CD4-positive, alpha-beta T cell treated with Interferon alpha-2 for 1 hour (primary cell): ENCODE measurements at regions not wholly inside any gene's neighbourhood (a gene's known extent, or its start where the extent isn't known, plus 50 kb on each side); places are given as distances from the start of the nearest gene placed in this dataset.

Experiments used
- DNase-seq, 2 donors: peaks; one replicate each; pipeline ENCODE4 v3.0.0-alpha.2; 2020 to 2022

DNA sequence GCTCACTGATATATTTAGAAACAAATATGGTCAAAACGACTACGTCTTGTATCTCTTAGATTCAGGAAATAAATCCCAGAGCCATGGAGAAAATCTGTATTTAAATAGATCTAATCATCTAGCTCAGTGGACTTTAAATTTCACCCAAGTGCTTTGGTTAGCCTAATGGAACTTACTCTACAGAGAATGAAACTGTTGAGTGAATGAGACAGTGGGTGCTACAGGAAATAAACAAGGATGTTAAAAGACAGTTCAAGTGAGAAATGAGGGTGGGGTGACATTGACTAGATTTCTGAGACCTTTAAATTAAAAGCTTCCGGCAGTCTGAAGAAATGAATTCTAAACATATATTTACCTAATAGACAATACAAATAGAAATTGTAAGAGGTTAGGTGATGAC, 2197.0 kb downstream of the ARAP2 start:
- no peak for DNase-seq

DNA sequence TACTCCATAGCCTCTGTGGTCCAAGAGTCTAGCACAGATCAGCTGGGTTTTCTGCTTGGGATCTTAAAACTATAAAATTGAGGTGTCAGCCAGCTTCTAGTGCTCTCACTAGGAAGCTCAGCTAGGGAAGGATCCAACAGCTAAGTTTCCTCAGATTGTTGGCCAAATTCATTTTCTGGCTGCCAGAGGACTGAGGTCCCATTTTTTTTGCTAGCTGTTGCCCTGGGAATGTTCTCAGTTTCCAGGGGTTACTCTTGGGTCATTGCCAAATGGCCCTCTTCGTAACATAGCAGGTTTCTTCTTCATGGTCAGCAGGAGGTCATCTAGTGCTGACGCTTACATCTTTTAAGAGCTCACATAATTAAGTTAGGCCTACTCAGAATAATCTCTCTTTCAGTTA, 2178.2 kb downstream of the ARAP2 start:
- no peak for DNase-seq

DNA sequence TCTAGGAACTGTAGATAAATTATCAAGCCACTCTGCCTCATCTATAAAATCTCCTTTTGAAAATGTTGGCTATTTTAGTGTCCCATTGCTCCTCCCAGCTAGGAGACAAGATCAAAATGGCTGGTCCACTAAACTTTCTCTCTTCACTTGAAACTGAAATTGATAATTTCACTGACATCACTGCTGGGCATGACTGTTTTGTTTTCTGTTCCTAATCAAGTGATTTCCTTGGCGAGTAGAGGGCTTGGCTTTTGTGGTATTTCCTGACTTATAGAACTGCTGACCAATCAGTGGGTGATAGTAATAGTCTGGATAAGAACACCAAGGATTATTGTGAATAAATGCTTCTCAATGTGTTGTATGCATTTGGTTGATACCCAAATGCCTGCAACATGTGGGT, 2152.9 kb downstream of the ARAP2 start:
- DNase-seq = no peak

DNA sequence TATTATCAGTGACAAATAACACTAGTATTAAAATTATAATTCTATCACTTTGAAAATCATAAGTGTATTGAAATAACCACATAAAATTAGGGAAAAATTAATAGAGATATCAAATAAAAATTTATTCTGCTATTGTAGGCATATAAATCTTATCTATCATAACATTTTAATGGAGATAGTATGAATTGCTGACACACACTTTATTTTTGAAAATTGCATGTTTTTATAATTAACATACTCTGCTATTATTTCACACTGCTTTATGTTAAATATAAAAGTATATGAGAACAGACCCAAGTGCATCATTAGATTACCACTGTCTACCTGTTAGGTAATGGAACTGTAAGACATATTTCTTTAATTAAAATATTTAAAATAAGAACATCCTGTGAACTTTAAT, 2150.2 kb downstream of the ARAP2 start:
- no peak for DNase-seq

DNA sequence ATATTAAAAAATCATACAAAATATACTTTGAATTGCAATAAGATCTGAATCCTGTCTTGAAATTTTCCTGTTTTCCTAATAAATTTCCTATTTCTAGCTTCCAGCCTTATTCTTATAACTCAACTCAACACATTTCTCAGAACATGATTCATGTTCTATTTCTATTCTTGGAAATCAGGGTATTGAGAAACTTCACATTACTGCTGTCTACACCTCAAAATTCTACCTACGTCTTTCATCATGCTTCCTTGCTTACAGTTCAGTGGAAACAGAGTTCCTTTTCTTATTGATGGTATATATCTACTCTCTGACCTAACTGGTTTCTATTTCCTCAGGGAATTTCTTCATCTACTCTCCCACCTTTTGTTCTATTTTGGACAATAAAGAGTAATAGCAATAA, 2139.0 kb downstream of the ARAP2 start:
- no peak for DNase-seq

DNA sequence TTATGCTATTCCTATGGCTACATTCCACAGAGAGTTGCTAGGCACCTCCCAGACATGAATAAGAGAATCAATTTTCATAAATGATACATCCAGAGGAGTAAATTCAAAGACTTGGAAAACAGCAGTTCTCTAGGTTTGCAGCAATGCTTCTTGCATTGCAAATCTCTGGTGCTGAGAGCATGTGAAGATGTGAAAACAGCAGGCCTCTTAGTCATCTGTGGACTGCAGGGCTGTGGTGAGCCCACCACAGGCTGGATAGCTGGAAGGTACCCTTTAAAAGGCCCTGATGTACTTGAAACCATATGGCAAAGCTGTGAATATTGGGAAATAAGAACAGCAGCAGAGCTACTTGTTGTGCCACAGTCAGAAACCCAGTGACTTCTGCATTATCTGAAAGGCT, 2135.9 kb downstream of the ARAP2 start:
- DNase-seq = no peak

DNA sequence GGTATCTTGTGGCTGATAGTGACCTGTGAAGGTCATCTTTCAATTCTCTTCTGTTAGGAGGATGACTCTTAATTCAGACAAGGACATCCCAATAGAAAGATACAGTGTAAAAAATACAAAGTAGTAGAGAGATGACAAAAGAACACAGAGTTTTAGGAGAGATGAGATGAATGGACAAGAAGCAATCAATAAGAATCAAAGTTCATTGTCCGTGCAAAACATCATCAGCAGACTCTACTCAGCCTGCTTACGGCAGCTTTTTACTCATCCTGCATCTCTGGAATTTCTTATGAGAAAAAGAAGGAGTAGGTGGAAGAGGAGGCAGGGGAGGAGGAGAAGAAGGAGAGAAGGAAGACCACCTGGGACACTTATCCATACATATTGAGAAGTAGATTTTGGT, 2131.7 kb downstream of the ARAP2 start:
- DNase-seq = no peak

DNA sequence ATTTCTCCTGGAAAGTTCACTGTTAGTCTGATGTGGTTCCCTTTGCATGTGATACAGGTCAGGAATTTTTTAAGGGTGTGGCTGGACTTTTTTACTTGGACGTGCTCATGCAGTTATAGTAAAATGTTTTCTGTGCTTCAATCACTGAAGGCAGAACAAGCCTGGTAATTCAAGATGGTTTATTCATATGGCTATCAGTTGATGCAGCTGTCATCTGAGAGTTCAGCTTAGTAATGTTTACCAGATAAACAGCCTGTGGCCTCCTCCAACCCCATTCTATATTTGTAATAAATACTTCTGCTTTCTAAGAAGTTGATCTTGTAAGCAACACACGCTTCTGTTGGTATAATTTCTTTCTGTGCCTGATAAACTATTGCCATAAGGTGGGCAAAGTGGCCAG, 2105.9 kb downstream of the ARAP2 start:
- DNase-seq = no peak

DNA sequence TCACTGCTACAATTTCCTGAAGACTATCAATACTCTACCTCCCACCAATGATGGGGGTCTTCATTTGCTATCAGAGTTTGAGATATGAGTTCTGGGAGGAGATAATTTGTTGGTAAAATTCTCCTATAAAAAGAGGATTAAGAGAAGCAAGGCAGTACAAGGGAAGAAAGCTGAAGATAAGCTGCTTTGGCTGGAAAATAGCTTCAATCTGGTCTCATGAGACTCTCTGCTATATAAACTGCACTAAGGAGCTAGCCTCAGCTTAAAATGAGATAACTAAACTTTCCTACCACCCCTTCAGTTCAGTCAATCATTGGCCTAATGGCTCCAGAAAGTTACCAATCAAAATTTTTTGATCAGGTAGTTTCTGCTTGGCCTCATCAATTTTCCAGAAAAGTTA, 2105.0 kb downstream of the ARAP2 start:
- no peak for DNase-seq

DNA sequence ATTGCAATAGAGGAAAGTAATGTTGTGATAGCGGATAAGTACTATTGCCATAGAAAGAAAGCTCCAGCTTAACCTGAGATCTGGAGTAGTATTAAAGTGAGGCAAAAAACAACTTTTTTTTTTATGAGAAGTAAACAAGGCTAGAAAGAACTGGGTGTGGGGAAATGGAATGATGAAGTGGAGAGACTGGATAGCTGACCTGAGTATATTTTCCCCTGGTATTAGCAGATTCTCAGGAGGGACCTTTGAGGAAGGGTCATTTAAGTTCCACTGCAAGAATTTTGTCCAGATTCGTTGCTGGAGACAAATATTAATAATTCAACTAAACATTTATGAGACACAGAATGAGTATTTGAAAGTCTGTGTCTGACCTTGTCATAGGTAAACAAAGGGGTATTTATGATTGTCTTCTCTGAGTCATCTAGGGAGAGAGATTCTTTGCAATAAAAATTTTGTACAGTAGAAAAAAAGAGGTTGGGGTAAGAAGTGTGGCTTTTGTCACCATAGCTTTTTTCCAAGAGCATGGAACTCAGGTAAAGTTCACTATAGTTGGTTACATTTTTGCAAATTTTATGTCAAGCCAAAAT, 2095.9 kb downstream of the ARAP2 start:
- DNase-seq = no peak

DNA sequence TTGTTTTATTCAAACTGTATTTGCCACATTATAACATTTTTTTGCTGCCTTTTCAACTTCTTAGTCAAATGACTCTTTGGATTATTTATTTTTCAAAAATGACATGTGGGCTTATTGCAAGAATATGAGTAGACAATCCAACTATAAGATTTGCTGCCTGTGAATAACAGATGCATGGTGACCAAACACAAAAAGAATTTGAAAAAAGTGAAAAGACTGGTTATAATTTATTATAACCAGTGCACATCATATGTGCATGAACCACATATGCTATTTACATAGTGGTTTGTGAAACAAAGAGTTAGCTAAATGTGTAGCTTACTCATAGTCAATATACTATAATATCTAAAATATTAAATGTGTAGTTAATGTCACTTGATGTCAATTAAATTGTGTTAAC, 2086.8 kb downstream of the ARAP2 start:
- no peak for DNase-seq

DNA sequence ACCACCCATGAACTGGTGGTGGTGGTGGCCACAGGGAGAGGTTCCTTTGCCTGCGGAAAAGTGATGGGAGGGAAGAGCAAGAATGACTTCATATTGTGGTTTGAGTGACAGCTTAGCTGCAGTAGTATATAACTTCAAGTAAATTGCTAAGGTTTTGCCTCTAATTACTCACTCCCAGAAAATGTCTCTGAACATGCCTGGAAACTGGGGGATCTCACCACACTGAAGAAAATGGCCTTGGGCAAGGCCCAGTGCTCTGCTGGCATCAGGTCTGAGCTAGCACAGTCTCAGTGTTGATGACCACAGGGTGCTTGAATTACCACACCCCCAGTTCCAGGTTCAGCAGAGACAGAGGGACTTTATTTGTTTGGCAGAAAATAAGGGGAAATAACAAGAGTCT, 2085.4 kb downstream of the ARAP2 start:
- no peak for DNase-seq

DNA sequence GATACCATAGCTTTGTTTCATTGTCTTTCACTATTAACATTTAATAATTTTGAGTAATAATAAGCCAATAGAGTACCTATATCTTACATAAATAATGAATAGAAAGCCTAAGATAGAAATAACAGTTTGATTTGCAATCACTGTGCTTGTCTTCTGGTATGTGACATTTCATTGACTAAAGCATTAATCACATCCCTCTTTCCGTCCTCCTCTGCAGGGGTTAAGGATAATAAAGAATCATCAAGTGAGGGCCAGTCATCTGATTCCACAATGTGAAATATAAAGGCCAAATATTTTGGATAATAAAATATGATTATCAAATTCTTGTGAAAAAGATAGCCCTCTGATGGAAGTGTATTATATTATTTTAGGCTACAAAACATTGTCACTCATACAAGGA, 2073.4 kb downstream of the ARAP2 start:
- DNase-seq = no peak

DNA sequence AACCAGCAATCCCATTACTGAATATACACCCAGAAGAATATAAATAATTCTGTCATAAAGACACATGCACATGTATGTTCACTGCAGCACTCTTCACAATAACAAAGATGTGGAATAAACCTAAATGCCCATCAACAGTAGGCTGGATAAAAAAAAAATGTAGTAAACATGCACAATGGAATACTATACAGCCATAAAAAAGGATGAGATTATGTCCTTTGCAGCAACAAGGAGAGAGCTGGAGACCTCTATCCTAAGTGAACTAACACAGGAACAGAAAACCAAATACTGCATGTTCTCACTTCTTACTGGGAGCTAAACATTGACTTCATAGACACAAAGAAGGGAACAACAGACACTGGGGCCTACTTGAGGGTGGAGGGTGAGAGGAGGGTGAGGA, 2067.7 kb downstream of the ARAP2 start:
- no peak for DNase-seq

DNA sequence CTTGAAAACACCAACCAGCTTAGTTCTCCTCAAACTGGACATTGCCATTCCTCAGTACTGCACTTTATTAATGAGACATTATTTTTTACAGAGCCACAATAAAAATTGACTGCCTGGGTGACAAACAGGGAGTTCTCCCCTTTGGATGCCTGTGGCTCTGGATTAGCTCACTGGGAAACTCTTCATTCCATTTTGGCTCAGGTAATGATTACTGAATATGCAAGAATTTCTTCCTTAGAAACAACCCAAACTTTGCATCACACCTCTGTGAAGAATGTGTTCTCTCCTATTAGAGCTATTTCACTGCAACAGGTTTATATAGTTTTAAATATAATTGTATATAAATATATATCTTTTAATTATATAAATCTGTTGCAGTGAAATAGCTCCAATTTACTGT, 2065.8 kb downstream of the ARAP2 start:
- DNase-seq = no peak

DNA sequence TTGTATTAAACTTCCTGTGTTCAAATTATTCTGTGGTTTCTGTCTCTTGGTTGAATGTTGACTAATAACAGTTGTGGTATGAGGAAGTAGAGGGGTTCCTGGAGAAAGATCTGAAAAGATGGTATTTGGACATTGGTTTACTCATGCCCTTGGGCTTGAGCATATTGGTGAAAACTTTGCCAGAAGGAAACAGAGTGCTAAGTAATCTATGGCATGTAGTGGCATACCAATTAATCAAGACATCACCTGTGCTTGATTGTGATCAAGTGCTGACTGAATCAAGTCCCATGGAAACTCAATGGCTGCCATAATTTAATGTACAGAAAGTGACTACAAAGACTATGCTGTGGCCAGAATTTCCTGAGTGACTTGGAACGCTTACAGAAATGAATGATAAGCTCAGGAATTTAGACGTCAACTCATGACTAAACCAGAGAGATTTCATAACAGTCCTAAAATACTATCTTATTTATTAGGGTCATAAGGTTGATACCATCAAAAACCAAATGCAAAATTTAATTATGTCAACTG, 2062.9 kb downstream of the ARAP2 start:
- DNase-seq = no peak

DNA sequence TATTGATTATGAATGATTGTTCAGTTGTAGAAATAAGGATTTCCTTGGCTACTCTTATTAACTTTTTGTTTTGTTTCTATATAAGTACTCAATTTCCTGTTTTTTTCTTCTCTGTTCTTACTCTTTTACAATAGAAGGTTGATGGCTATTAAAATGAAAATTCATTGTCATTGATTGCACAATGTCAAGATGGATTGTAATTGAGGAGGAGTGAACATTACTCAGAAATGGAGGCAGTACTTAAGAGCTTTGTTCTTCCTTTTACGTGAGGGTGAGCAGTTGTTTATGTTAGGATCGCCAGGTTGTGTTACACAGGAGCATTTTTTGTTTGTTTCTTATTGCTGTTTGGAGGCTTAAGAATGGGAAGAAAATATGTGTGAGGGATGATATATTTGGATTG, 2062.4 kb downstream of the ARAP2 start:
- DNase-seq = no peak

DNA sequence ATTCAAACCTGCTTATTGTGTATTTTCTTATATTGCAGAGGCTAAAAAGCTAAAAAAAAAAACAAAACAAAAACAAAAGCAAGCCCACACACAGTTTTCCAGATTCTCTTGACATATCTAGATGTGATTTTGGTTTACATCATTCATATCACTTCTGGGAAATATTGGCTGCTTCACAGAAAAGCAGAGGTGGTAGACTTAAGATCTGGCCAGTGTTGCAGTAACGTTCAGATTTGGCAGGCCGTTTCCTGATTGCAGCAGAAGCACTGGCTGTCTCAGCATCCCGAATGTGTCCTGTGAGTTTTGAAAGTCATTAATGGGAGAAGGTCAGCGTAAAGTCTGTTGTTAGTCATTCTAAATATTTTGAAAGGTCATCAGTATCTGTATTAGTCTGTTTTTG, 2062.0 kb downstream of the ARAP2 start:
- no peak for DNase-seq

DNA sequence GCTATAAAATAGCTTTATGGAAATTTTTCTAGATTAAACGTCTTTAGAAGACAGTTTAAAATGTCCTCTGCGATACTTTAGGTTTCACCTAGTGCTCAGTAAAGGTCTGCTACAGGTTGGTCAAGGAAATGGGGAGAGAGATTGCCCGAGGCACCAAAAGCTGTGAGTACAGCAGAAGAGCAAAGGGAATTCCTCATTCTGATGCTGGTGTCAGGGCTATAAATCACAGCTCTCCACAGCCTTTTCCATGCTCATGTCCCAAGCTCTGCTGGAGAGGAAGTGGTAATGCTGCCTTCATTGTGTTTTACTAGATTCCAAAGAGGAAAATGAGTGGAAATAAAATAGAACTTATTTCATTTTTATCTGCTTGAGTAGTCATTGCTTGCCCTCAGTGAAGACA, 2060.4 kb downstream of the ARAP2 start:
- DNase-seq = no peak

DNA sequence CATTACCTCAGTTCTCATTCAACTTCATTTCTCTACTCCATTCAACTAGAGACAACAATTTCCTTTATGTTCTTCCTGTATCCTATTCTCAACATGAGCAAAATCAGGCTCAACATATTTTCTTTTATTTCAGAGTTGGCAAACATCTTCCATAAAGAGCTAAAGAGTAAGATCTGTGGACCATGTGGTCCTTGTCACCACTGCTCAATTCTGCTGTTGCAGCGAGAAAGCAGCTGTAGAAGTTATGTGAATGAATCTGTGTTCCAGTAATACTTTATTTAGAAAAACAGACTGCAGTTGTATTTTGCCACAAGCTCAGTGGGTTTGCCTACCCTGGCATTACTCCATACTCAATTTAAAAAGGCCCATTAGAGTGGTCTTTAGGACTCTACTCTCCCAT, 2057.3 kb downstream of the ARAP2 start:
- DNase-seq = no peak

DNA sequence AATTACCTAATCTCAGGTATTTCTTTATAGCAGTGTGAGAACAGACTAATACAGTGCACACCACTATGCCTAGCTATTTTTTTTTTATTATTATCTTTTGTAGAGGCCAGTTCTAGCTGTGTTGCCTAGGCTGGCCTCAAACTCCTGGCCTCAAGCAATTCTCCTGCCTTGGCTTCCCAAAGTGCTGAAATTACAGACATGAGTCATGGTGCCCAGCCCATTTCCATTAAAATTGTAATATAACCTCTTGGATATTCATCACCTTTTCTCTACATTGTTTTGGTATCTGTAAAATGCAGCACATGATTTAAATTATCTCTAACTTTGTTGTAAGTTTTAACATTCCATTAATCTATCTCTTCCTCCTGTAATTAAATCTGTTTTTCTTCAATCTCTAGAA, 2052.9 kb downstream of the ARAP2 start:
- DNase-seq = no peak

DNA sequence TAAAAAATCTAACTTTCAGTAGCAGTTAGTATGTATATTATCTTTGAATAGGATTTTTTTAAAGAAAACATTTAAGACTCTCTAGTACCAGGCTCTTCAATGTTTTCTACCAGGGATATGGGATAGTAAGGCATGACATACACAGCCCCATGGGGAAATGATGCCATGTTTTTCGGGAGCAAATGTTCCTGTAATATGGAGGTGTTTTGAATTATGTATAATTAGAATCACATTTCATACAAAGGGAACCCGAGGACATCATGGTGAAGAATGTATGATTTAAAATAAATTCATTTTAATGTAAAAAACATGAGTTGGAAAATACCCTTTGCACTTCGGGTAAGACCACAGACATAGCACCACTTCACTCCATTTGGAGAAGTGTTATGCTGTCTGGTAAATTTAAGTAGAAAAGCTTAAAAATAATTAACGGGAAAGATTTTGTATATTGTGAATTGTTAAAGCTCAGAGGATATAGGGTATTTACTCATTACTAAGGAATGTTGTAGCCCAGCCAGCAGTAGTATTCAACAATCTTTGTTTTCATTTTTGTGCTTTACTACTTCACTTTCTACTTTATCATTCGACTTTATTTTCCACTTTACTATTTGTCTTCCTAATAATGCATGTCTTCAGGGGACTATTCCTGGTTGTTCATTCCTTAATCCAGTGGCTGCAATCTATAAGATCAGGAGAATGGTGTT, 2050.7 kb downstream of the ARAP2 start:
- no peak for DNase-seq

DNA sequence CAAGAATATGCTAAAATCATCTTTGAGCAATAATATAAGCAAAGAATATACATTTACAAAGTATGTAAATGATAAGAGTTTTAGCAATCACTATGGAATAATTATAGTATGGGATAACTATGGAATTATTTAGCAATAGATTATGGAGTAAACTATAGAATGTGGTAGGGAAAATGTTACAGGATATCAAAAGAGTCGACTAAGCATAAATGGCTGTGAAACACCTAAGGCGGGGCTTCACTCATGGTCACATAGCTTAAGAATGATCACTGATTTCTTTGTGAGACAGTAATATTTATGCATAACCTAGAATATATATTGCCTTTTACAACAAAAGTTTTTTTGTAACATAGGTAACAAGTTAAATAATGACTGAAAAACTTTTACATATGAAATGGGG, 2049.7 kb downstream of the ARAP2 start:
- no peak for DNase-seq

DNA sequence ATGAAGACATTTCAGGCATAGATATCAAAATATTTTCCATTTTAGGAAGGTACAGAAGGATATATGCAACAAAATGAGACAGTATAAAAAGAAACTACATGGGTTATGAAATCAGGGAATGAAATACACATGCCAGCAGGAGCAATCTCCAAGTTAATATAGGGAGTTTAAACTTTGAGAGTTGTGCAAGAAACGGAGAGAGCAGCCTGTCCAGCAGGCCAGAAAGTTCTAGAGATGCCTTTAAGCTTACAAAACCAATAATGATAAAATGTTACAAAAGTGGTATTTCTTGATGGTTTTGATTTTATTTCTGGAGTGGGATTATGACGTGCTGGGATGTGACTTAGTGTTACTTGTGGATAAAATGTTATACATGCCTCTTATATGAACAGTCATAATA, 2047.9 kb downstream of the ARAP2 start:
- no peak for DNase-seq

DNA sequence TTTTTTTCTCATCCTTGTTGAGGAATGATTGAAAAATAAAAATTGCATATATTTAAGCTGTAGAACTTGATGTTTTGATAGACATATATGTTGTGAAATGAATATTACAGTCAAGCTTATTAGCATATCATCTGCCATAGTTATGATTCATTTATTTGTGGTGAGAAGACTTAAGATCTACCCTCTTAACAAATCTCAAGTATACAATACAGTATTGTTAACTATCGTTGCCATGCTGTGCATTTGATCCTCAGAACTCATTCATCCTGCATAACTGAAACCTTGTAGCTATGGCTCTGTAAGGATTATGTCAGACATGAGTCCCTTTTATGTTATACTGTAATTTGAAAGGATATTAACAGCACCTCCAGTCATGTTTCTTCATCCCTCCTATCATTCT, 2045.3 kb downstream of the ARAP2 start:
- no peak for DNase-seq
